ENCODE measurements at regions not wholly inside any gene's neighbourhood (a gene's known extent, or its start where the extent isn't known, plus 50 kb on each side); places are given as distances from the start of the nearest gene placed in this dataset.

DNA sequence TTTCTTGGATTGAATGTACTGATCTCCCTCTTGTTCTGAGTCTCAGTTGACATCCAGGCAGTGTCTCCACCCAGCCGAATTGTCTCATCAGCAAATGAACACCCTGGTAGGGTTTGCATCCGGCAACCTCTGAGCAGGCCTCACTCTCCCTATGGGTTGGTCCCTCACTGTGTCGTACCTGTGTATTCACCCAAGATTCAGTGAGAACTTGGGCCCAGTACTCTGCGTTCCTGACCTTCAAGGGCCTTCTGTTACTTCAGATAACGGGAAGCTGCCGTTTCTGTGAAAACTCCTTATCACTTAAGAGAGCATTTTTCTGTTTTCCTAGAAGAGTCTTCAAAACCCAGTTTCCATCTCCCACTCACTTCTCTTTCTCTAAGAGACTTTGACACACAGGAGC, 915.6 kb downstream of the TBC1D22A start:
- TF ChIP-seq, protein P1, sequence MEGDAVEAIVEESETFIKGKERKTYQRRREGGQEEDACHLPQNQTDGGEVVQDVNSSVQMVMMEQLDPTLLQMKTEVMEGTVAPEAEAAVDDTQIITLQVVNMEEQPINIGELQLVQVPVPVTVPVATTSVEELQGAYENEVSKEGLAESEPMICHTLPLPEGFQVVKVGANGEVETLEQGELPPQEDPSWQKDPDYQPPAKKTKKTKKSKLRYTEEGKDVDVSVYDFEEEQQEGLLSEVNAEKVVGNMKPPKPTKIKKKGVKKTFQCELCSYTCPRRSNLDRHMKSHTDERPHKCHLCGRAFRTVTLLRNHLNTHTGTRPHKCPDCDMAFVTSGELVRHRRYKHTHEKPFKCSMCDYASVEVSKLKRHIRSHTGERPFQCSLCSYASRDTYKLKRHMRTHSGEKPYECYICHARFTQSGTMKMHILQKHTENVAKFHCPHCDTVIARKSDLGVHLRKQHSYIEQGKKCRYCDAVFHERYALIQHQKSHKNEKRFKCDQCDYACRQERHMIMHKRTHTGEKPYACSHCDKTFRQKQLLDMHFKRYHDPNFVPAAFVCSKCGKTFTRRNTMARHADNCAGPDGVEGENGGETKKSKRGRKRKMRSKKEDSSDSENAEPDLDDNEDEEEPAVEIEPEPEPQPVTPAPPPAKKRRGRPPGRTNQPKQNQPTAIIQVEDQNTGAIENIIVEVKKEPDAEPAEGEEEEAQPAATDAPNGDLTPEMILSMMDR (IDR thresholded peaks at IDR 0.05) = no peak
- no peak for TF ChIP-seq POLR2A (IDR thresholded peaks at IDR 0.05)

All from tibial nerve (tissue), 3 donors.